GM19452 (cell line): ENCODE measurements at regions not wholly inside any gene's neighbourhood (a gene's known extent, or its start where the extent isn't known, plus 50 kb on each side); places are given as distances from the start of the nearest gene placed in this dataset.

Experiments
- ATAC-seq: cut with Tn5 transposase; IDR thresholded peaks from one replicate; pipeline ENCODE4 v1.9.1; 2021; ENCODE audit not compliant: unreplicated experiment

DNA sequence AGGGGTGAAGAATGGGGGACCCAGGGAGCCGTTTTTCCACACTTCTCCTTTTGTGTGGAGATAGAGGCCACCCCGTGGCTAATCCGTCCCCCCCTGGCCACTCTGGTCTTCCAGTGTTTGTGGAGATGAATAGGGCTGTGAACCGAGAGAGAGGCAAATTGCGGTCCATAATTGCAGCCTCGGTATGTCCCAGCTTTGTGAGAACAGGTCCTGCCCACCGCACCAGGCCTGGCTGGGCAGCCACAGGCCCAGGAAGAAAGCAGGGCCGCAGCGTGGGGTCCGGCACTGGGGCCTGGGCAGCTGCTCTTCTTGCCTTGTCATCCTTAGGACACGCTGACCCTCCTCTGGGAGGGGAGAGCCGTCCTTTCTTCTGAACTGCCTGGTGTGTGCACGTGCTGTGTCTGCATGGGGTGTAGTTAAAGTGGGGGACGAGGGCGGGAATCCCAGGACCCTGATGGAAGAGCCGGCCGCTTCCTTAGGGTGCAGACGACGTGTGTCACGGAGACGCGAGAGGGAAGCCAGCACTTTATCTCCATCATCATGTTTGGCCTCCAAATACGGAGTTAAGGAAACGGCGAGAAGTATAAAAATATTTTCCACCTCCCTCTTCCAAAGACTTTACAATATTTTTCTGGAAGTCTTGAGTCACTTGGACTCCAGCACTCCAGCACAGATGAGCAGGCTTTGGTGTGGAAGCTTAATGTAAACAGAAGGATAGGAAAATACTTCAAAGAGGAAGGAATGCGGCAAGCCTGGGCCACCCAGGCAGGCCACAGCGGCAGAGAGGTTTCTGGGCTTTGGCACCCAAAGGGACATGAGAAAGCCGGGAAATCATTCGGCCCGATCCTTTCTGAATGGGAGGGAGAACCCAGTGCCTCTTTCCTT, 1248.4 kb downstream of the BRD1 start:
- ATAC-seq: no peak

DNA sequence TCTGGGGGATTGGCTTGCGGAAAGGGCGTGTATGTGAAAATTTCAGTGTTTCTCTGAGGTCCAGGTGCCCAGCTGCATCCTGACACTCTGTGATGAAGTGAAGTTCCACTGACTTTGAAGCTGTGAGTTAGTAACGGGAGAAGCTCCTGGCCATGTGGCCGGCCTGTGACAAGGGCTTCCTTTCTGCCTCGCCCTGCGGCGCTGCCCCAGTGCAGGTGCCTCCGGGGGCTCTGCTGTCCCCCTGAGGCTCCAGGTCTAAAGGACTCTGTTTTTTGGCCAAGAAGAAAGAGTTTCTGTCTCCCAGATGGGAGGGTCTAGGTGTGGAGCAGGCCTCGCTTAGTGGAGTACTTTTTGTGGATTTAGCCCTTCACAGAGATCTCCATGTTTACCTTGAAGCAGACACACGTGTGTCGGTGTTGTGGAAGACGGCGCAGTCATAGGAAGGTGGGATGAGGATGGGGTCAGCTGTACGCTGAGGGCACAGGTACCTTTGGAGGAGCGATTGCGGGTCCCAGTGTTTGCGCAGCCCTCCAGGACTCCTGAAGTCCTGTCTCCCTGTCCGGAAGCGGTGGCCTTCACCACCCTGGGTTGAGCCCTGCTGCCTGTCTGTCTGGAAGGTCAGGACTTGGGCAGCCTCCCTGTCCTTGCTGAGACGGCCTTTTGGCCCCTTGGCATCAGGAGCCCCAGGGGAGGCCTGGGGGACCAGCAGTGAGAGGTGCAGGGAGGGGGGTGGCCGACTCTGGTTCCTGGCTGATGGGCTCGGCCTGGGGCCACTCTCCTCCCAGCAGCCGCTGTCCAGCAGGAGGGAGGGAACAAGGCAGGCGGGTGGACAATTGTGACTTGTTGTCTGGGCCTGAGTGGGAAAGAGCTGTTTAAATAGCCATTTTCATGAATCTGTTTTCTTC, 1249.3 kb downstream of the BRD1 start:
- ATAC-seq: no peak

DNA sequence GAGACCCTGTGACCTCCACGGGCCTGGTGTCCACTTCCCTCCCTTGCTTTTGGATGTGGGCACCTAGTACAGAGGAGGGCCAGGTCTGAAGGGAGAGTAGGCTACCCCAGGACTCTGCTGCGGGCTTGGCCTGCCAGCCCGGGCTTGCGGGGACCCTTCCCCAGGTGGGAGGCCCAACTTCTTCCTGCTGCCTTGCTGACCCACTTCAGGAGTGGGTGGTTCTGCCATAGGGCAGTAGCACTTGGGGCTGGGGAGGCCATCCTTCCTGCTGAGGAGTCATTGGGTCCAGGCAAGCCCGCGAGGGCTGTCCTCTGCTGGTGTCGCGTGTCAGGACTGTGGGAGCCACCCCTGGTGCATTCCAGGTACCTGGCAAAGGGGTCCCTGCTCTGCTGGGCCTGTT, 1250.0 kb downstream of the BRD1 start:
- no peak for ATAC-seq

DNA sequence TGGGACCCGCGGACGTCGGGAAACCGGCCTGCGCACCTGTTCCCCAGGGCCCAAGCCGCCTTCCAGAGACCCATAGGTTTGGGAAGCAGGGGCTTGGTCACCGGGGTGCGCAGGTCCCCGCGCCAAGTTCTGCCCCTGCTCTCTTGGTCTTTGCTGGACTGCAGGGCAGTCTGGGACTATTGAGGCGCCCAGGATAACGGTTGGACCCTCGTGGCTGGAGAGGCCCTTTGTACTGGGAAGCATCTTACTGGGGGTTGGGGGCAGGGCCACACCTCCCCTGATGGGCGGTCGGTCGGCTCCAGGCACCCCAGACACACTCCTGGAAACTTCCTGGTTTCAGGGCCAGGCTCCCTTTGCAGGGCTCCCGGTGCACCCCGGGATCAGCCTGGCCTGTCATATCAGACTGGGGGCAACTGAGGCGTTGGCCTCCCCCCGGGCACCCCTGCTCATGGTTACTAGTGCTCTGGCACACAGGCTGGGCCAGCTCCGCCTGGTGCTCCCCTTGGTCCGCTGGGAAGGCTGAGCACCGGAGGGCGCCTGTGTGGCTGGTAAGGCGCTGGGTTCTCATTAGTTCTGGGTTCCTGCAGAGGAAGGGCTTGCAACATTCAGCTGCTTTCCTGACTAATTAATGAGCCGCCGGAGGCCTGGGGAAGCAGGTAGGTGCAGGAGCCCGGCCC, 1250.5 kb downstream of the BRD1 start:
- ATAC-seq: no peak

- no peak for ATAC-seq
These were observed 1251.2 kb downstream of the BRD1 start for GRCh38 chr22:48576333-48577013.

GRCh38 chr22:48575618-48576332, 1251.9 kb downstream of the BRD1 start:
- ATAC-seq: no peak

- no peak for ATAC-seq
These were observed 1252.7 kb downstream of the BRD1 start for GRCh38 chr22:48574776-48575617.

- ATAC-seq: no peak
These were observed 1253.9 kb downstream of the BRD1 start for GRCh38 chr22:48573766-48574165.

DNA sequence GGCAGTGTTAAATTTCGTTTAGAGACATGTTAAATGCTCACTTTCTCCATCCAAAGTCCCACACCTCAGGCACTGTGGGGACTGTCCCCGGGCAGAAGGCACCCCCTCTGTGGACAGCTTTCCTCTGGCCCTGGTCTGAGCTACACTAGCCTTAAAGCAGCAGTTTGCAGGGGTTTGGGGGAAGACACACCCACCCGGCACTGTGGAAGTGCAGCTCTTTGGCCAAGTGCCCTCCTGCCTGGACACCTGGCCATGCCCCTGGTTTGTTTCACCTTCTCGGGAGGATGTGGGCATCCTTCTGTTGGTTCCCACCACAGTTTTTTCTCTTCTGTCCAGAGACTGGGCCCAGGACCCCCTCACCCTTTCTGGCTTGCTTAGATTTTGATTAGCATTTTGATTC, 1254.7 kb downstream of the BRD1 start:
- ATAC-seq: no peak

GRCh38 chr22:48570912-48571311, 1256.8 kb downstream of the BRD1 start:
- no peak for ATAC-seq

DNA sequence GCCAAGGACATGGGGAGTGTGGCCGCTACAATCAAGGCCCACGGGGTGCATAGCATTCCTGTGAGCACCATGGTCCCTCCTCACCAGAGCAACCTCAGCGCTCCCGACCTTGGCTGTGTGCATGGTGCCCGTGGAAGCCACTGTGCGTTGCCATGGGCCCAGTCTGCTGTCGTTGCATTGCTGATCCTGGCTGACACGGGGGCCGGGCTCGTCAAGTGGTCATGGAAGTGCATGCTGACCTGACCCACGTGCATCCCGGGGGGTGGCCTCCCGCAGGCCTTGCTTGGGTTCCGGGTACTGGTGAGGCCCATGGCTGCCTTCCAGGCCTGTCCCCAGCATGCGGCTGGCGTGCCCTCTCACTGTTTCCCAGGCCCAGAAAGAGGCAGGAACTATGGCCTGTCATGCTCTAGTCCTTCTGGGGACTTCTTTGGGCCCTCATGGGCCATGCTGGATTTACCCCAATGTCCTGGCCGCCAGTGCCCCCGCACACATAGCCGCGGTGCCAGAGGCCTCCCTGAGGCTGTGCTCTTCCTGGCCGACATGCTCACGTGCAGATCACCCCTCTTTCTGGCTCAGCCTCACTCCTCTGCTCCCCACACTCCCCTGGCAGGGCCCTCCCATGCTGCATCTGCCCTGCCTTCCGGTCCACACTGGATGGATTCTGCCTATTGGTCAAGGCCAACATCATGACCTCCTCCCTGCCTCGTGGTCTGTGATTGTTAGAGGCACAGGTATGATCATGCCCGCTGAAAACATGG, 1258.0 kb downstream of the BRD1 start:
- ATAC-seq: no peak

GRCh38 chr22:48568736-48569330, 1258.8 kb downstream of the BRD1 start:
- no peak for ATAC-seq

- no peak for ATAC-seq
These were observed 1260.3 kb downstream of the BRD1 start for GRCh38 chr22:48567213-48567975.

DNA sequence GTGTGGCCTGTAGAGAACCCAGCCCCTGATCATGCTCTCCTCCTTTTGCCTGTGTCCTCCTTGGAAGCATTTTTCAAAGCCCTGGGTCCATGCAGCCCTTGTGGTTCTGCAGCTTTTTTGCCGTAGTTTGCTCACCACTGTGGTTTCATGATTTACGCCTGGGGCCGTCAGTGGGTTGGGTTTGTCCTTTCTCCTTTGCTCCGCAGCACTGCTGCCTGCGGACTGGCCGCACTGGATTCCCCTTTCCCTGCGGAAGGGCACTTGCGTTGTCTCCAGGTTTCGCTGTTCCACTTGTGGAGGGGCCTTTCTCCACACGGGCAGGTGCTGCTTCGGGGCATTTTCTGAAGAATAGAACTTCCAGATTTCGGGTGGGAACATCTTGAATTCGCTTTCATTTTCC, 1260.9 kb downstream of the BRD1 start:
- no peak for ATAC-seq

DNA sequence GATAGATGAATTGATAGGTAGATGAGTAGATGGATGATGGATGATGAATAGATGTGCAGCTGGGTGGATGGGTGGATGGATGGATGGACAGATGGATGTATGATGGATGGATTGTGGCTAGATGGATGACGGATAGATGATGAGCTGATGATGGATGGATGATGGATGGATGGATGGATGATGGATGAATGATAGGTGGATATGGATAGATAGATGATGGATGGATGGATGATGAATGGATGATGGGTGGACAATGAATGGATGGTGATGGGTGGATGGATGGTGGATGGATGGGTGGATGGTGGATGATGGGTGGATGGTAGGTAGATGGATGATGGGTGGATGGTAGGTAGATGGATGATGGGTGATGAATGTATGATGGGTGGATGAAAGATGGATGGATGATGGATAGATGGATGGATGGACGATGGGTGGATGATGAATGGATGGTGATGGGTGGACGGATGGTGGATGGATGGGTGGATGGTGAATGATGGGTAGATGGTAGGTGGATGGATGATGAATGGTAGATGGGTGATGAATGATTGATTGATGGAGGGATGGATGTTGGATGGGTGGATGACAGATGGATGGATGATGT, 1261.7 kb downstream of the BRD1 start:
- no peak for ATAC-seq

GRCh38 chr22:48564995-48565394, 1262.7 kb downstream of the BRD1 start:
- no peak for ATAC-seq

DNA sequence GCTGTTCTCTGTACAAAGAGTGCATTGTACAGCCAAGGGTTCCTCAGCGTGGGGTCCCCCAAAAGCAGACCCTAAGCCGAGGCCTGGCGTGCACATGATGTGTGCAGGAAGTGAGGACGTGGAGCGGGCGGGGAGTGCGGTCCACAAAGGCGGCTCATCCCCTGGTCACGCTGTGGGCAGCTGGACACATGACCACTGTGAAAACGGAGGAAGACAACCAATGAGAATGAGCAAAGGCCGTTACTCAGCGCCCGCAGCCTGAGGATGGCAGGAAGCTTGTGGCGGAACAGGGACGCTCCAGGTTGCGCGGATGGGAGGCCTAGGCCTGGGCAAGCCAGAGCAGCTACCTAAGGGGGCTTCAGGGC, 1263.7 kb downstream of the BRD1 start:
- ATAC-seq: no peak
